HG03442 (cell line): ENCODE measurements at regions not wholly inside any gene's neighbourhood (a gene's known extent, or its start where the extent isn't known, plus 50 kb on each side); places are given as distances from the start of the nearest gene placed in this dataset.
A peak's percentile ranks its signal among the peaks of the same experiment; 100 is the strongest.
"Not testable (repeated sequence)": the region's sequence is repeated elsewhere in the genome, so short reads cannot be mapped to it uniquely, and the experiment has no call there.

ENCODE experiments used
- ATAC-seq: cut with Tn5 transposase; IDR thresholded peaks from one replicate; pipeline ENCODE4 v1.9.1; 2021; ENCODE audit warnings: mild to moderate bottlenecking, moderate library complexity; ENCODE audit not compliant: unreplicated experiment

DNA sequence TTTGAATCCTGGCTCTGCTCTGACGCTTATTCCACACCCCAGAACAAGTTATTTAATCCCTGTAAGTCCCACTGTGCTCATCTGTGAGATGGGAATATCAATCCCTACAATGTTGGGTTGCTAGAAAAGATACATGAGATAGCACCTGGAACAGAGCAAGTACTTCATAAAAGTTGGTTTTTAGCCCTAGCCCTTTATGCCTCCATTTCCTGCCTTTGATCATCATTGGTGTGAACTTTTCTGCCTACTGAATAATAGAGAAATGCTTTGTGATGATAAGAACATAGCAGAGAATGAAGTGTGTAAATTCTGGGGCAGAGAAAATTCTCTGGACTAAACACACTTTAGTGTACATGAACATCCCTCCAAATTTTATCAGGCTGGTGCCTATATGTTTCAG is 90.3 kb upstream of the RANBP6 start:
- ATAC-seq = no peak

DNA sequence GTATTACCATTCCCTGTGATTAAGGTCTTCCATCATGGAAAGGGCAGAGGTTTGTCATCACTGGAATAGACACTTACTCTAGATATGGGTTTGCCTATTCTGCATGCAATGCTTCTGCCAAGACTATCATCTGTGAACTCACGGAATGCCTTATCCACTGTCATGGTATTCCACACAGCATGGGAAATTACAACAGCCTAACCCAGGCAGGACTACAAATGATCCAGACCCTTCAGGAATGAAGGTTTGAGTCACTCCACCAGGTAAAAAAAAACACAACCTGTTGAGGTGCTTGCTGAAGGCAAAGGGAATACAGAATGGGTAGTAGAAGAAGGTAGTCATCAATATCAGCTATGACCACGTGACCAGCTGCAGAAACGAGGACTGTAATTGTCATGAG is 89.0 kb upstream of the RANBP6 start:
- ATAC-seq = not testable (repeated sequence)

DNA sequence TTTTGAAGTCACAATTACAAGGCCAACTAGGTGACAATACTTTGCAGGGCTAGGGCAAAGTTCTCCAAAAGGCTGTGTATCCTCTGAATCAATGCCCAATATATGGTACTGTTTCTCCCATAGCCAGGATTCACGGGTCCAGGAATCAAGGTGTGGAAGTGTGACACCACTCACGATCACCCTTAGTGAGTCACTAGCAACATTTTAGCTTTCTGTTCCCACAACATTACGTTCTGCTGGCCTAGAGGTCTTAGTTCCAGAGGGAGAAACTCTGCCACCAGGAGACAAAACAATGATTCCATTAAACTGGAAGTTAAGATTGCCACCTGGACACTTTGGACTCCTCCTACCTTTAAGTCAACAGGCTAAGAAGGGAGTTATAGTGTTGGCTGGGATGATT is 88.5 kb upstream of the RANBP6 start:
- ATAC-seq = not testable (repeated sequence)

DNA sequence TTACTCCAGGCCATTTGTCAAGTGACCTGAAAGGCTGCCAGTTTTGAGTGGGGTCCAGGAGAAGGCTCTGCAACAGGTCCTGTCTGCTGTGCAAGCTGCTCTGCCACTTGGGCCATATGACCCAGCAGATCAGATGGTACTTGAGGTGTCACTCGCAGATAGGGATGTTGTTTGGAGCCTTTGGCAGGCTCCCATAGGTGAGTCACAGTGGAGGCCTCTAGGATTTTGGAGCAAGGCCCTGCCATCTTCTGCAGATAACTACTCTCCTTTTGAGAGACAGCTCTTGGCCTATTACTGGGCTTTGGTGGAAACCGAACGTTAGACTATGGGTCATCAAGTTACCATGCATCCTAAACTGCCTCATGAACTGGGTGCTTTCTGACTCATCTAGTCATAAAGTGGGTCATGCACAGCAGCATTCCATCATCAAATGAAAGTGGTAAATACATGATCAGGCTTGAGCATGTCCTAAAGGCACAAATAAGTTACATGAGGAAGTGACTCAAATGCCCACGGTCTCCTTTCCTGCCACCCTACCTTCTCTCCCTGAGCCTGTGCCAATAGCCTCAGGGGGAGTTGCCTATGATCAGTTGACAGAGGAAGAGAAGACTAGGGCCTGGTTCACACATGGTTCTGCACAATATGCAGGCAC is 87.0 kb upstream of the RANBP6 start:
- not testable (repeated sequence) for ATAC-seq

DNA sequence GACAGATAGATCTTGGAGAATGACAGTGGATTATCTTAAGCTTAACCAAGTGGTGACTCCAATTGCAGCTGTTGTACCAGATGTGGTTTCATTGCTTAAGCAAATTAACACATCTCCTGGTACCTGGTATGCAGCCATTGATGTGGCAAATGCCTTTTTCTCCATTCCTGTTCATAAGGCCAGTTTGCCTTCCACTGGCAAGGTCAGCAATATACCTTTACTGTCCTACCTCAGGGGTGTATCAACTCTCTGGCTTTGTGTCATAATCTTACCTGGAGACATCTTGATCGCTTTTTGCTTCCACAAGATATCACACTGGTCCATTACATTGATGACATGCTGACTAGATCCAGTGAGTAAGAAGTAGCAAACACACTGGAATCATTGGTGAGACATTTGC is 86.3 kb upstream of the RANBP6 start:
- not testable (repeated sequence) for ATAC-seq

DNA sequence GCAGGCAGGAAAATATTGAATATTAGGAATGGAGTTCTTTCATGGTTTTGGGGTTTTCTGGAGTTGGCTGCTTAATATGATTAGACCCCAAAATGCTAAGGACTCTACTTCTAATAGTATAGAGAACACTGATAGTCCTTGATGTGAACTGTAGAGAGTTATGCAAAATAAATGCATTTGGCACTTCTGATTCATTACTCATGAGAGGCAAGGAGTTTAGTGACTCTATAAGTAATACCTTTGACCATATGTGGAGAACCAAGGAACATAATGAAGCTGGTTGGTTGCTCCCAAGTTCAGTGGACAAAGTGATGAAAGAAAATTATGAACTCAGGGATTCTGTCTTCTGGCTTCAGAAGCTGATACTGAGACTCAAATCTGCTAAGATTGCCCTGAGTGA is 83.9 kb upstream of the RANBP6 start:
- ATAC-seq = not testable (repeated sequence)

DNA sequence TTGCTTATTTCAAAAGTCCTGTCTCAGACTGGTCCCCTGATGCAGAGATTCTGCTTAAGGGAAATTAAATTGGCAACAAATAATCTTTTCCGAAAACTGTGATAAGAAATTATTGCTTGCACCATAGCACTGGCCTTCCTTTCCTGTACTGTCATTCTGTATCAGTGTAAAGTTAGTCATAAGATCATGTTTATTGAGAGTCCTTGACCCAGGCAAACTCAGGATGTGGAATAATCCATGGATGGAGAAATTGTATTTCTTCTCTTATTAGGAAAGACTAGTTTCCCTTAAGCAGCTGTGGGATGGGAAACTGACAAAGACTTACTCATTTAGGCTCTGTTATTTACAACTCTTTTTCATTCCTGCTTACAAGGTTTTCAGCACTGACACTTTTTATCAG is 83.0 kb upstream of the RANBP6 start:
- ATAC-seq = no peak

DNA sequence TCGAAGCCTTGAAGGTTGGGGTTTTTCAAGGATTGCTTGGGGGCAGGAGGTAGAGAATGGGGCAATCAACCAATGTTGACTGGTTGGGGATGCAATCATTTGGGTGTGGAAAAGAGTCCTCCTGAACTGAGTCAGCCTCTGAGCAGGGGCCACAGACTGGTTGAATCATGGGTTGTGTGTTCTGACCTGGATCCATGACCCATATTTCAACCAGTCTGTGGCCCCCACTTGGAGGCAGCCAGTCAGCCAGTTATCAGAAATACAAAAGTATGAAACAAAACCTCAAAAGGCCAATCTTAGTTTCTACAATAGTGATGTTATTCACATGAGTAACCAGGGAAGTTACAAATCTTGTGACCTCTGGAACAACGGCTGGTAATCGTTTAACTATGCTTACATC is 81.4 kb upstream of the RANBP6 start:
- ATAC-seq = no peak

DNA sequence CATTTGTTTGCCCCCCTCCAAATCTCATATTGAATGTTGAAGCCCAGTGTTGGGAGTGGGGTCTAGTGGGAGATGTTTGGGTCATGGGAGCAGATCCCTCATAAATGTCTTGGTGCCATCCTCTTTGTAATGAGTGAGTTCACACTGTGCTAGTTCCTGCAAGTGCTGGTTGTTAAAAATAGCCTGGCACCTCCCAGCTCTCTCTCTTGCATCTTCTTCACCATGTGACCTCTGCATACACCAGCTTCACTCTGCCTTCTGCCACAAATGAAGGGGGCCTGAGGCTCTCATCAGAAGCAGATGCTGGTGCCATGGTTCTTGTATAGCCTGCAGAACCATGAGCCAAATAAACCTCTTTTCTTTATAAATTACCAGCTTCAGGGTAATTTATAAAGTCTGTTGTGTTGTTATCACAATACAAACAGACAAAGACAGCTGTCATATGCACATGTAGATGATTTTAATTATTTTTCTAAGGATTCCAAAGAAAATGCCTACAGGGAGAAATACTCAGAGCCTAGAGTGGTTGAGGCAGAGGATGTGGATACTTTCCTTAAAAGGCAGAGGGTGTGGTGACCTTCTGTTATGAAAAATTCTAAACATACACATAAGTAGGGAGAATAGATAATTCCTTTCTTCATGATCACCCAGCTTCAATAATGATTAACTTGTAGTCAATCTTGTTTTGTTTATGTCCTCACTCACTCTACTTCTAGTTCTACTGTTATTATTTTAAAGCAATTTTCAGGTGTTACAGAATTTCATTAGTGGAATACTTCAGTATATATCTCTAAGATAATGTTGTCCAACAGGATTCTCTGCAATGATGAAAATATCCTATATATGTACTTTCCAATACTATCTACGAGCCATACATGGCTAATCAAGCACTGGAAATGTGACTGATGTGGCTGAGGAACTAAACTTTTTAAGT is 75.1 kb upstream of the RANBP6 start:
- ATAC-seq = no peak

DNA sequence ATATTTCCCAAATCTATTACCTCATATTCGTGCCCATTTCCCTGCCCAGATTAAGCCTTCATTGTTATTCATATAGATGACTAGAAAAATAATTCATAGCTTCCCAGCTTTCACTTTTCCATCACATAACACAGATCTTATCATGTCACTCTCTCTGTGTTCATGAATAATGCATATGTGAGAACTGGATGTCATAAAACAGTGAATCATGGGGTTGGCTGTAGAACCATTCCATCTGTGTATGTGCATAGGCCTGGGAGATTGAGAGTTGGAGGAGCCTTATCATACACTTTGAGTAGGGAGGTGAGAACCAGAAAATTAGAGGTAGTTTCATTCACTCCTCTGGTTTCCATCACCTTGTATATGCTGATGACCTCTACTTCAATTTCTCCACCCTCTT is 73.9 kb upstream of the RANBP6 start:
- ATAC-seq = no peak

DNA sequence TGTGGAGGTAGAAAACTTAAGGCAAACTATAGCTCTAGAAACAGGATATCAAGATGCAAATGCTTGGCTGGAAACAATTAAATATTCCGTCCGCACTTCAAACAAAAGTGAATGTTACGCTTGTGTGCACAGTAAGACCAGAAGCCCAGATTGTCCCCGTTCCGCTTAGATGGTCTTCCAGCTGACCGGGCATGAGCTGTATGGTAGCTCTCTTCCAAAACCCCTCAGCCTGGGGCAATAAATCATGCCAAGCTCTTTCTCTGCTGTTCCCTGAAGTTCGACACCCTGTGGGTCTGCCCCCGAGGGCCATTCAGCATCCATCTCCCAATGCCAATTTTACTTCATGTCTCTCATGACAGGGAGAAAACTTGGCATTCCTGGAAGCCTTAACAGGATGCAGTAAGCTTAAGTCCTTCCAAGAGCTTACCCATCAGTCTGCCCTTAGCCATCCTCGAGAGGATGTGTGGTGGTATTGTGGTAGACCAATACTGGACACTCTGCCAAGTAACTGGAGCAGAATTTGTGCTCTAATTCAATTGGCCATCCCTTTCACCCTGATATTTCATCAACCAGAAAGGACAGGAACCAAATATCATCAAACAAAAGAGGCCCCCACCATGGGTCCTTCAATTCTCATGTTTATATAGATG is 70.7 kb upstream of the RANBP6 start:
- ATAC-seq = no peak

DNA sequence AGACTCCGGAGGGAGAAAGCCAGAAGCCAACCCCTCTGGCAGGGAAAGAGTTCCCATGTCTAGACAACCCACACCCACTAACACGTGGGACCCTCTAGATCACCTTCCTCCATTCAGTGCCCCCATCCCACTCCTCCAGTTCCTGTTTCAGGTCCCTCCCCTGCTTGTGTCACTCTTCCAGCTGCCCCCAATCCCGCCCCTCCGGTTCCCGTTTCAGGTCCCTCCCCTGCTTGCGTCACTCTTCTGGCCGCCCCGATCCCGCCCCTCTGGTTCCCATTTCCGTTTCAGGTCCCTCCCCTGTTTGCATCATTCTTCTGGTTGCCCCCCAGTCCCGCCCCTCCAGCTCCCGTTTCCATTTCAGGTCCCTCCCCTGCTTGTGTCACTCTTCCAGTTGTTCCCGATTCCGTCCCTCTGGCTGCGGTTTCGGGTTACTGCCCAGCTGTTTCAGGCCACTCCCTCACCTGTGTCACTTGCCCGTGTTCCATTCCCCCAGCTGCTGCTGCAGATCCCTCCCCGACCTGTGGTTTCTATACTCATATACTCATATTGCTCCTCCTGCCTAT is 64.8 kb upstream of the RANBP6 start:
- ATAC-seq = no peak

DNA sequence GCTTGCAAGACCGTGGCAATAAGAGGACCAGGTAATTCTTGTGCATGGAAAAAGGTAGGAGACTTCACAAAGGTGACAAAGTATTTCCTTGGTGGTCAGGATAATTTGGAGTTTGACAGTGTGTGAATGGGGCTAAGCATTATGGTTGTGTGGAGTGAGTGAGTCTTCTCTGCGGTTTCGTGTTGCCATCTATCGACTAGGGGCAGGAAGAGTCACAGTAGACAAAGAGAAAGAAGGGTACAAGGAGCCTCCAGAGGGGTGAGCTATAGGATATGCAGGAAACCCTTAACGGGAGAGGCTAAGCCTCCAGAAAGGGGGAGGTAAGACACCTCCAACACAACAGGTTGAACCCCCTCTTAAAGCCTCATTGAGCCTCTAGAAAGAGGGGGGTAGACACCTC is 64.0 kb upstream of the RANBP6 start:
- no peak for ATAC-seq

DNA sequence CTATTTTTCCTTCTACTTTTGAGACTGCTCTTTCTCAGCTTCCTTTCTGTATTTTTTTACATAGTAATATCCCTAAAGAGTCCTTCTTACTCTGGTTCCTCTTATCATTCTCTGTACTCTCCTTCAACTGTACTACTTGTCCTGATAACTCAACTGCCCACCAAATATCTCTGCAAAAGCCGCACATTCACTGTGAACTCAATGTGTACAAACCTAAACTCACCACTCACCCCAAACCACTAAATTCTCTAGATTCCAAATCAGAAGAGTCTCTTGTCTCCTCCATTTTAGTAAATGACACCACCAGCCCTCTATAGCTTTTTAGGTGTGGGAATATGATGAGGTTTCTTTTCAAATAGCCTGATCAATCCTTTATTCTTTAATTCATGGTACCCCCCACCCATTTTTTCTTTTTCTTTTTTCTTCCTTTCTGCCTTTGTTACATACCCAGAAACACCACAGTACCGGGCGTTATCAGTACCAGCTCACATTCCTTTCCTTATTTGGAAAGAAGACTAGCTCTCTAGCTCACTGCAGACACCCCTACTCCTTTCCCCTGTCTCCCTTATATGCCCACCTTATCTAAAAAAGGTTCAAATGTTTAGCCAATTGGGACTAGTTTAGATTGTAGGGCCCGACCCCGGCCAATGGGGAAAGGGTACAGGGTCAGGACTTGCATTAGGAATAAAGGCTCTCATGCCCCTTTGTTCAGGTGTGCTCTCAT is 63.1 kb upstream of the RANBP6 start:
- ATAC-seq = no peak

DNA sequence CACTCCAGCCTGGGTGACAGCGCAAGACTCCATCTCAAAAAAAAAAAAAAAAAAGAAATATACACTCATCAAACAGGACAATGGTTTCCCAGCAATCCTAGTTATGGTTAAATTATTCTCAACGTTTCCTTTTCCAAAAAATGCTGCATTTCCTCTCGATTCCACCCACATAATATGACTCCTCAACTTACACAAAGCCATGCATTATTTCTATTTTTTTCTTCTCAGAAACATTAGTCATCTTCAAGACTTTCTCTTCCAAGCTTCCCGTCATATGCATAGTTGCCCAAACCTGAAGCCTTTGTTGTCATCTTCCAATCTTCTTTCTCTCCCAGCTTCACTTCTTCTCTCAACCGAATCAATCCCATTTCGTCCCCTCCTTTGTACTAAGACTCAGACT is 61.4 kb upstream of the RANBP6 start:
- ATAC-seq = no peak

DNA sequence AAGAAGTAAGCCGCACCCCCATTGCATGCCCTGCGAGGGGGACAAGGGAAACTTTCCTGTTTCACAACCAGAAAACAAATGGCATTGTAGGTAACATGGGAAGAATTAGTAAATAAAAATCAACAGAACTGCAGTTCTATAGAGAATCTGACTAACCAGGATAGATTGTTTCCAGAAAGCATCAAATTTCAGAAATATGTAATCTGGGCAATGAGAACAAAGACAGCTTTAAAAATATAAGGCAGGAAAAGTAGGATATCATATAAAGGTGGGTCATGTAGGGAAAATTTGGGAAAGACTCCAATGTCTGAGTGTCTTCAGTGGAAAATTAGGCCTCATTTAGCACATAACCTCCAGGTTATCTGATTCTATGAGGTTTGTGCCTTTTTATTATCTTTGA is 58.3 kb upstream of the RANBP6 start:
- ATAC-seq = no peak

DNA sequence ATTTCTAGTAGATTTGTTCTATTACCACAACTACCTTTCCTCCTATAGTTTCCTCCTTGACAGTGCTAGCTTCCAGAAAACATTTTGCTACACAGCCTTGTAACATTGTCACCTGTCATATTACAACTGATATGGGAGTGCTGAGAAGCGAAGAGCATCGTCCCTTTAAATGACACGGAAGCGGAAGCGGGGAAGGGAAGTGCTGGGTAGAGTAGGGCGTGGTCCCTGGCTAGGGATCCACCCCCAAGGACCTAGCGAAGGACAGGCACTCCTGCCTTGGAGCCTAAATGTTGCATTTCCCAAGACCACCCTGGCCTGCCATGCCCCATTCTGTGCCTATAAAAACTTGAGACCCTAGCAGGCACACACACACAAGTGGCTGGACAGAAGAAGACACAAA is 57.4 kb upstream of the RANBP6 start:
- ATAC-seq = no peak

DNA sequence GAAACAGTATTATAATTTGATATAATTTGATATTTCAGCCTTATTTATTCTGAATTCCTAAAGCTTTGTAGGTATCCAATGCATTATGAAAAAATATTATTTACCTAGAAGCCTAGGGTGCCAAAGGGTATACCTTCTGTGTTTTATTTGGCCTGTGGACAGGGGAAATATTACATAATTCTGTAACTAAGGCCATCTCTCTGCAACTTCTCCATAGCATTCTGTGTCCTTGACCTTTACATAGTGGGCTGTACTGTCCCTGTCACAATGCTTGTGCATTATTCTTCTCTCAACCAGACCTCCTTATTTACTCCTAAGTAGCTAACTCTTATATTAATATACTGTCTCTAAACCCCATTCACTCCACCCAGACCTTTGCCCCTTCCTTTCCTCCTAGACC is 57.0 kb upstream of the RANBP6 start:
- ATAC-seq = no peak

DNA sequence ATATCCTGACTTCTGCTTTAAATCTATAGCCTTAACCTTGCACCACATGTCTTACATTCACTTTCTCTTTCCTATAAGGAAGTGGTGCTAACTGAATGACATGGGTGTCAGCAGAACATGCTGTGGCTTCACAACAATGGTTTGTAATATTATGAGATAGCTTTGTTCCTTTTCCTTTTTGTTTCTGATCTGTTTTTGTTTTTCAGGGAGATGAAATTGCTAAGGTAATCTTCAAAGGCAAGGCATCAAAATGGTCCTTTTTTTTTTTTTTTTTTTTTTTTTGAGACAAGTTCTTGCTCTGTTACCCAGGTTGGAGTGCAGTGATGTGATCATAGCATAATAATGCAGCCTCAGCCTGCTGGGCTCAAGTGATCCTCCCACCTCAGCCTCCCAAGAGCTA is 53.6 kb upstream of the RANBP6 start:
- peak; percentile 93 for ATAC-seq

DNA sequence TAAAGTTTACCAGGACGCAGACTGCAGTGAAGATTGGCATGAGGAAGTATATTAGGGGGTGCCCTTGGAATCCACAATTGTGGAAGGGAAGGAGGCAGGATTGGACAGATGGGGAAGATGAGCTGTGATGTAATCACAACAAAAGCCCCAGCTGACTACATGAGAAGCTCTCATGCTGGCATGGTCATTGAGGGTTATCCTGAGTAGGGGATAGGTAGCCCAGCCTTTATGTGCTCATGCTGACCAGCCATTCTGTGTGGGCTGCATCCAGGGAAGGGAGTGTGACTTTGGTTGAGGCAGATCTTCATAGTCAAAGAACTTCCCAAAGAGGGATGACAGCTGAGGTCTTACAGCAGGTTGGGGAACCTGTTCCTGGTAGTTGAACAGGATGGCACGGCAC is 52.0 kb upstream of the RANBP6 start:
- no peak for ATAC-seq
